ENCODE measurements at regions not wholly inside any gene's neighbourhood (a gene's known extent, or its start where the extent isn't known, plus 50 kb on each side); places are given as distances from the start of the nearest gene placed in this dataset.

DNA sequence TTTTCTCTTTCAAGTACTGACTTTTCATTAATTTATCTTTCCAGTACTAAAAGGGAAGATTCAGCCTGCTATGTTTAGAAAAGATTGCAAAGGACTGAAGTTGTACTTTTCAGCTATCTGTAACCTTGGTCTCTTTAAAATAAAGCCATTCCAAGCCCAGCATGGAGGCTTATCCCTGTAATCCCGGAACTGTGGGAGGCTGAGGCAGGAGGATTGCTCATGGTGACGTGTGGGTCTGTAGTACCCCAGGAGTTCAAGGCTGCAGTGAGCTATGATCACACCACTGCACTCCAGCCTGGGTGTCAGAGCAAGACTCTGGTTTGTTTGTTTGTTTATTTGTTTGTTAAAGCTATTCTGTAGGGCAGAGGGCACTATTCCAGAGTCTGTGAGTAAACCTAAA is 50.6 kb upstream of the TMEM170B start:
- Histone ChIP-seq H3K79me2 (ENCODE audit: insufficient read depth, low read length) (no peaks in the 10 kb centered on the region), H3K27me3 (ENCODE audit: control insufficient read depth in 1 of 2, insufficient read depth in 2 of 2, low read length in 2 of 2) (no peaks in the 10 kb centered on the region), H4K20me1 (ENCODE audit: insufficient read depth, low read length) (no peaks in the 10 kb centered on the region), H3K9ac (ENCODE audit: insufficient read depth, low read depth, low read length) (no peak overlapping the region), H3K4me2 (ENCODE audit: low read depth, low read length) (no peak overlapping the region), H3K4me1 (ENCODE audit: insufficient read depth, low read length) (peaks cover 7% of the 10 kb centered on the region), H3K9me3 (ENCODE audit: low read length) (no peaks in the 10 kb centered on the region), H3K27ac (ENCODE audit: extremely low read length, insufficient read depth, low read length) (no peak overlapping the region), H3K4me3 (replicated peaks in 1 of 3; ENCODE audit: insufficient read depth in 1 of 3, low read depth in 2 of 3, low read length in 3 of 3) (no peak overlapping the region), H3K36me3 (replicated peaks in 1 of 2; ENCODE audit: control insufficient read depth in 1 of 2, insufficient read depth in 2 of 2, low read length in 2 of 2) (no peaks in the 10 kb centered on the region), H2AFZ (ENCODE audit: low read length) (no peak overlapping the region)
- 98% methylated on average over 2 of the region's 2 CpGs for WGBS (ENCODE audit: low lambda C conversion rate)
- intact Hi-C loops (cut with micrococcal nuclease; ENCODE audit: unreplicated experiment) = no loop called here
- TF ChIP-seq RFX5 (IDR thresholded peaks at IDR 0.05; ENCODE audit: low read depth, low read length) (no peak), NR3C1 (CRISPR knock-in tag; IDR thresholded peaks at IDR 0.05) (no peak), HMG20B (CRISPR knock-in tag; conservative IDR thresholded peaks at IDR 0.05) (no peak), CENPX (CRISPR knock-in tag; IDR thresholded peaks at IDR 0.05) (no peak), RFXAP (CRISPR knock-in tag; IDR thresholded peaks at IDR 0.05; ENCODE audit: borderline replicate concordance) (no peak), SPEN (CRISPR knock-in tag; IDR thresholded peaks at IDR 0.05; ENCODE audit: low read depth) (no peak), STAT5B (CRISPR knock-in tag; IDR thresholded peaks at IDR 0.05) (no peak), XRCC5 (optimal IDR thresholded peaks at IDR 0.05; ENCODE audit: low read length) (no peak), RFXANK (CRISPR knock-in tag; IDR thresholded peaks at IDR 0.05) (no peak), MED8 (CRISPR knock-in tag; IDR thresholded peaks at IDR 0.05; ENCODE audit: insufficient replicate concordance) (no peak), NFIB (CRISPR knock-in tag; IDR thresholded peaks at IDR 0.05; ENCODE audit: borderline replicate concordance) (no peak), ZNF709 (CRISPR knock-in tag; IDR thresholded peaks at IDR 0.05) (no peak), TEAD2 (CRISPR knock-in tag; IDR thresholded peaks at IDR 0.05) (no peak)
- TF ChIP-seq, protein P1, sequence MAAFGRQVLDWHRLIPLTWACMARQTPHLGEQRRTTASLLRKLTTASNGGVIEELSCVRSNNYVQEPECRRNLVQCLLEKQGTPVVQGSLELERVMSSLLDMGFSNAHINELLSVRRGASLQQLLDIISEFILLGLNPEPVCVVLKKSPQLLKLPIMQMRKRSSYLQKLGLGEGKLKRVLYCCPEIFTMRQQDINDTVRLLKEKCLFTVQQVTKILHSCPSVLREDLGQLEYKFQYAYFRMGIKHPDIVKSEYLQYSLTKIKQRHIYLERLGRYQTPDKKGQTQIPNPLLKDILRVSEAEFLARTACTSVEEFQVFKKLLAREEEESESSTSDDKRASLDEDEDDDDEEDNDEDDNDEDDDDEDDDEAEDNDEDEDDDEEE (CRISPR knock-in tag; IDR thresholded peaks at IDR 0.05) = no peak
- TF ChIP-seq, protein P2, sequence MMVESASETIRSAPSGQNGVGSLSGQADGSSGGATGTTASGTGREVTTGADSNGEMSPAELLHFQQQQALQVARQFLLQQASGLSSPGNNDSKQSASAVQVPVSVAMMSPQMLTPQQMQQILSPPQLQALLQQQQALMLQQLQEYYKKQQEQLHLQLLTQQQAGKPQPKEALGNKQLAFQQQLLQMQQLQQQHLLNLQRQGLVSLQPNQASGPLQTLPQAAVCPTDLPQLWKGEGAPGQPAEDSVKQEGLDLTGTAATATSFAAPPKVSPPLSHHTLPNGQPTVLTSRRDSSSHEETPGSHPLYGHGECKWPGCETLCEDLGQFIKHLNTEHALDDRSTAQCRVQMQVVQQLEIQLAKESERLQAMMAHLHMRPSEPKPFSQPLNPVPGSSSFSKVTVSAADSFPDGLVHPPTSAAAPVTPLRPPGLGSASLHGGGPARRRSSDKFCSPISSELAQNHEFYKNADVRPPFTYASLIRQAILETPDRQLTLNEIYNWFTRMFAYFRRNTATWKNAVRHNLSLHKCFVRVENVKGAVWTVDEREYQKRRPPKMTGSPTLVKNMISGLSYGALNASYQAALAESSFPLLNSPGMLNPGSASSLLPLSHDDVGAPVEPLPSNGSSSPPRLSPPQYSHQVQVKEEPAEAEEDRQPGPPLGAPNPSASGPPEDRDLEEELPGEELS (CRISPR knock-in tag; IDR thresholded peaks at IDR 0.05) = no peak
- TF ChIP-seq, protein P3, sequence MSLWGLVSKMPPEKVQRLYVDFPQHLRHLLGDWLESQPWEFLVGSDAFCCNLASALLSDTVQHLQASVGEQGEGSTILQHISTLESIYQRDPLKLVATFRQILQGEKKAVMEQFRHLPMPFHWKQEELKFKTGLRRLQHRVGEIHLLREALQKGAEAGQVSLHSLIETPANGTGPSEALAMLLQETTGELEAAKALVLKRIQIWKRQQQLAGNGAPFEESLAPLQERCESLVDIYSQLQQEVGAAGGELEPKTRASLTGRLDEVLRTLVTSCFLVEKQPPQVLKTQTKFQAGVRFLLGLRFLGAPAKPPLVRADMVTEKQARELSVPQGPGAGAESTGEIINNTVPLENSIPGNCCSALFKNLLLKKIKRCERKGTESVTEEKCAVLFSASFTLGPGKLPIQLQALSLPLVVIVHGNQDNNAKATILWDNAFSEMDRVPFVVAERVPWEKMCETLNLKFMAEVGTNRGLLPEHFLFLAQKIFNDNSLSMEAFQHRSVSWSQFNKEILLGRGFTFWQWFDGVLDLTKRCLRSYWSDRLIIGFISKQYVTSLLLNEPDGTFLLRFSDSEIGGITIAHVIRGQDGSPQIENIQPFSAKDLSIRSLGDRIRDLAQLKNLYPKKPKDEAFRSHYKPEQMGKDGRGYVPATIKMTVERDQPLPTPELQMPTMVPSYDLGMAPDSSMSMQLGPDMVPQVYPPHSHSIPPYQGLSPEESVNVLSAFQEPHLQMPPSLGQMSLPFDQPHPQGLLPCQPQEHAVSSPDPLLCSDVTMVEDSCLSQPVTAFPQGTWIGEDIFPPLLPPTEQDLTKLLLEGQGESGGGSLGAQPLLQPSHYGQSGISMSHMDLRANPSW (CRISPR knock-in tag; IDR thresholded peaks at IDR 0.05; ENCODE audit: borderline replicate concordance) = no peak
- FAIRE-seq = no peak
- POLR2A ChIA-PET = no interaction called here
- no TSS peak for BruUV-seq (replicated peaks)
- CTCF ChIA-PET (ENCODE audit: low intra/inter-chr PET ratio, low total read pairs) = no interaction called here
- DNase-seq (ENCODE audit: low spot score) = no peak
- ATAC-seq = no peak
- in situ Hi-C loops (cut with HindIII; ENCODE audit: extremely low pct_ligation_motif_present, low pct_unique_long_range_greater_than_20kb) = no loop called here

Data from HepG2 (cell line).